LNCaP clone FGC (cell line): ENCODE measurements at regions not wholly inside any gene's neighbourhood (a gene's known extent, or its start where the extent isn't known, plus 50 kb on each side); places are given as distances from the start of the nearest gene placed in this dataset.

Experiments
- DNase-seq: peaks from one replicate; pipeline ENCODE4 v3.0.0-alpha.2; 2011; ENCODE audit warnings: low read depth
- H3K4me3 ChIP-seq: 2 replicates; pipeline ENCODE4 v1.5.1; 2011; ENCODE audit warnings: mild to moderate bottlenecking, low read depth, low read length, control low read depth
- CTCF ChIP-seq: IDR thresholded peaks from 2 replicates; pipeline ENCODE4 v1.5.1; 2012; ENCODE audit warnings: mild to moderate bottlenecking; ENCODE audit not compliant: control insufficient read depth, insufficient read depth; ENCODE audit errors: extremely low read depth

- no peak overlapping the region for H3K4me3 ChIP-seq
- no peak for TF ChIP-seq CTCF
- DNase-seq = no peak
These were observed 1358.4 kb downstream of the EFNA5 start for GRCh38 chr5:106312360-106312759.

- DNase-seq = no peak
- no peak for TF ChIP-seq CTCF
- no peak overlapping the region for H3K4me3 ChIP-seq
These were observed 1359.4 kb downstream of the EFNA5 start for GRCh38 chr5:106311230-106311915.

- no peak overlapping the region for H3K4me3 ChIP-seq
- TF ChIP-seq CTCF = no peak
- no peak for DNase-seq
These were observed 1363.5 kb downstream of the EFNA5 start for GRCh38 chr5:106307265-106307664.

- DNase-seq = no peak
- no peak for TF ChIP-seq CTCF
- no peak overlapping the region for H3K4me3 ChIP-seq
These were observed 1364.3 kb downstream of the EFNA5 start for GRCh38 chr5:106306313-106307028.

- DNase-seq = no peak
- TF ChIP-seq CTCF = no peak
- H3K4me3 ChIP-seq = no peak overlapping the region
These were observed 1366.8 kb downstream of the EFNA5 start for GRCh38 chr5:106303911-106304310.

GRCh38 chr5:106292654-106293053 is 1378.1 kb downstream of the EFNA5 start:
- no peak overlapping the region for H3K4me3 ChIP-seq
- no peak for DNase-seq
- no peak for TF ChIP-seq CTCF

- H3K4me3 ChIP-seq = no peak overlapping the region
- TF ChIP-seq CTCF = no peak
- no peak for DNase-seq
These were observed 1379.9 kb downstream of the EFNA5 start for GRCh38 chr5:106290841-106291240.
